HK-2 (cell line): ENCODE measurements at regions not wholly inside any gene's neighbourhood (a gene's known extent, or its start where the extent isn't known, plus 50 kb on each side); places are given as distances from the start of the nearest gene placed in this dataset.
"Not testable (repeated sequence)": the region's sequence is repeated elsewhere in the genome, so short reads cannot be mapped to it uniquely, and the experiment has no call there.

Experiments used
- DNase-seq: peaks from one replicate; pipeline ENCODE4 v3.0.0-alpha.2; 2018; ENCODE audit not compliant: unreplicated experiment

DNA sequence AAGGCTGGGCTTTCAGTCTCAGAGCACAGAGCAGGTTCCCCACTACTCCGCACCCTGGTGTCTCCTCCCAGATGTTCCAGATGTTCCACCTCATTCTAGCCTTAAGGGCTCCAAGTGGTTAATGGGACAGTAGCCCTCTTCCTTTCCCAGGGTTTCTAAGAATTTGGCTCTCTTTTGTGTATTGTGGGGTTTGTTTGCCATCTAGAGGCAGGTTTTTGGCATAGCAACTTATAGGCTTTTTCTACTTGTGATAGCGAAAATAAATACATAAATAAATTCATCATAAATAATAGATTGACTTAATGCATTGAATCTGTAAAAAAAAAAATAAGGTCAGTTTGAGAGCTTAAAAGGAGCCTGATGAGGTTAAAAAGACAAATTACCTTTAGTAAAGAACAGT, 86.1 kb upstream of the XKR3 start:
- not testable (repeated sequence) for DNase-seq

DNA sequence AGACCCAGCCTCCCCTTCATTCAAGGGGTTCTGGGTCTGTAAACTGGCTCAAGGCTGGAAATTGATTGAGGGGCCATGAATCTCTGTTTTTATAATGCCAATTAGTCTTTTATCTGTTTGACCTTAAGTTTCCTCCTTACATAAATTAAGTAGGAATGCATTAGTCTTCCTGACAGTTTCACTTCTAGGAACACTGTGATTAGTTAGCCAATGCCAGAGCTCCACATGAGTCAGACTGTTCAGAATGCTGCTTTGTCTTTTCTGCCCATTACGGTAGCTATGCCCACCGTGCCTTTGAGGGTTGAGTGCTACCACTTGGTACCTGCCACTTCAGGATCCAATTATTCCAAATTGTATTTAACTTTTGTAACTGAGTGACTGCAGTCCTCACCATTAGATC, 76.8 kb upstream of the XKR3 start:
- DNase-seq, result peak; percentile 5

DNA sequence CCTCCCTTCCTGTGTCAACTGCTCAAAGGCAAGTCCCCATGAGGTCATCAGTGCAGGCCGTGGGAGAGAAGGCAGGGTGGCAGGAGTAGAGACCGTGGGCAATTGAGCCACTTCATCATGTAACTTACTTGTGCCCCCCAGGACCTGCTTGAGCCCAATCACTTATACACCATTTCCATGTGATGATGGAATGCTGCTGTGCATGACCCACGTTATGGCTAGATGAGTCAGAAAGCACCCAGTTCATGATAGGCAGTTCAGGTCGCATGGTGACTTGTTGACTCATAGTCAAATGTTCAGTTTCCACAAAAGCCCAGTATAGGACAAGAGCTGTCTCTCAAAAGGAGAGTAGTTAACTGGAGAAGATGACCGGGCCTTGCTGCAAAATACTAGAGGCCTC, 76.4 kb upstream of the XKR3 start:
- peak; percentile 32 for DNase-seq

GRCh38 chr22:16899358-16899757, 74.1 kb upstream of the XKR3 start:
- not testable (repeated sequence) for DNase-seq

GRCh38 chr22:16897365-16897764, 72.2 kb upstream of the XKR3 start:
- DNase-seq, result not testable (repeated sequence)

DNA sequence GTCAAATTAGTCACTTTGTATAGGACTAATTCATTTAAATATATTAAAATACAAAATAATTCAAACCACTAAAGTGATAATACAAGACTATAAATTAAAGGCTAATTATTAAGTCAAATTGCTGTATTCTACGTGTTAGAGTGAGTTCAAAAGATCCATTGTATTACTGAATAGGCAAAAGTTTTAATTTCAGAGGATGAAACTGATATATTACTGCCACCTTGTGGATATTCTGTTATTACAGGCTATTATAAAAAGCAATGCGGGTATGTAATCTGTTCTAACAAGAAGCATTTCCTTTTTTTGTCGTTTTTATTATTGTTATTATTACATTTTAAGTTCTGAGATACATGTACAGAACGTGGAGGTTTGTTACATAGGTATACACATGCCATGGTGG, 66.7 kb upstream of the XKR3 start:
- not testable (repeated sequence) for DNase-seq

DNA sequence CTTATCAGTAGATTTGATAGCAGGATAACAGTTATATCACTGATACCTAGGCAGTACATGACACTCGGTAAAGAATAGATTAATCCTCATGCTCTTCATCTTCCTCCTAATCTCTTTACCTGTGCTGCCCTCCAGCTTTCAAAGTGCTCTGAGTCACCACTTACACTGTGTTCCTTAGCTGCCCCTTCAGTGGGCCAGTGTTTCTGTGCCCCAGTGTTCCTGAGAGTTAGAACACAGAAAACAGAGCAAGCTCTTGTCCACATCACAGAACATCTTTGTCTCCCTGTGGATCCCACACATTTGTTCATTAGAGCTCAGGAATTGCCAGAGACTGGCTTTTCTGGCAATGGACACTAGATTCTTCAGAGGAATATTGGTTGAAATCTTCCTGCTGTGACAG, 51.1 kb upstream of the XKR3 start:
- not testable (repeated sequence) for DNase-seq
